MM.1S (cell line): ENCODE measurements at regions not wholly inside any gene's neighbourhood (a gene's known extent, or its start where the extent isn't known, plus 50 kb on each side); places are given as distances from the start of the nearest gene placed in this dataset.

Source experiments
- DNase-seq: peaks from one replicate; pipeline ENCODE4 v3.0.0-alpha.2; 2015
- H2AFZ ChIP-seq: fragments of 300-600 bp; sonication (generic); 2 replicates; pipeline ENCODE4 v1.6.0; 2016; ENCODE audit warnings: antibody characterized with exemption, low read length
- H3F3A ChIP-seq: fragments of 300-600 bp; sonication (generic); 2 replicates; pipeline ENCODE4 v1.6.1; 2016; ENCODE audit warnings: mild to moderate bottlenecking, antibody characterized with exemption, low read length, moderate library complexity, mixed read lengths; ENCODE audit not compliant: insufficient read depth
- H3K27ac ChIP-seq: fragments of 300-600 bp; sonication (generic); 2 replicates; pipeline ENCODE4 v1.5.1; 2016; ENCODE audit warnings: mild to moderate bottlenecking, low read length
- H3K27me3 ChIP-seq: fragments of 300-600 bp; sonication (generic); replicated peaks from 2 replicates; pipeline ENCODE4 v1.6.0; 2016; ENCODE audit warnings: low read length; ENCODE audit not compliant: insufficient read depth
- H3K36me3 ChIP-seq: fragments of 300-600 bp; sonication (generic); replicated peaks from 2 replicates; pipeline ENCODE4 v1.6.1; 2016; ENCODE audit warnings: mild to moderate bottlenecking, low read length, mixed read lengths; ENCODE audit not compliant: insufficient read depth
- H3K4me1 ChIP-seq: fragments of 300-600 bp; sonication (generic); 2 replicates; pipeline ENCODE4 v1.6.1; 2016; ENCODE audit warnings: low read length, mixed read lengths
- H3K4me2 ChIP-seq: fragments of 300-600 bp; sonication (generic); 2 replicates; pipeline ENCODE4 v1.6.0; 2016; ENCODE audit warnings: low read depth, low read length
- H3K4me3 ChIP-seq: fragments of 300-600 bp; sonication (generic); 2 replicates; pipeline ENCODE4 v1.5.1; 2016; ENCODE audit warnings: low read length, mixed read lengths
- H3K79me2 ChIP-seq: fragments of 300-600 bp; sonication (generic); 2 replicates; pipeline ENCODE4 v1.6.1; 2016; ENCODE audit warnings: mixed run types, low read length, mixed read lengths
- H3K9ac ChIP-seq: fragments of 300-600 bp; sonication (generic); 2 replicates; pipeline ENCODE4 v1.6.1; 2016; ENCODE audit warnings: low read length, mixed read lengths
- H3K9me2 ChIP-seq: fragments of 300-600 bp; sonication (generic); replicated peaks from 2 replicates; pipeline ENCODE4 v1.6.1; 2016; ENCODE audit warnings: mild to moderate bottlenecking, low read length, mixed read lengths; ENCODE audit not compliant: insufficient read depth
- H3K9me3 ChIP-seq: fragments of 300-600 bp; sonication (generic); replicated peaks from 2 replicates; pipeline ENCODE4 v1.6.1; 2016; ENCODE audit warnings: mild to moderate bottlenecking, low read length, mixed read lengths; ENCODE audit not compliant: insufficient read depth
- H4K20me1 ChIP-seq: fragments of 300-600 bp; sonication (generic); 2 replicates; pipeline ENCODE4 v1.6.1; 2016; ENCODE audit warnings: mild to moderate bottlenecking, low read length, moderate library complexity, mixed read lengths; ENCODE audit not compliant: insufficient read depth
- EZH2 ChIP-seq: fragments of 300-600 bp; sonication (generic); optimal IDR thresholded peaks from 2 replicates; pipeline ENCODE3; 2017; ENCODE audit warnings: low read depth, mild to moderate bottlenecking, antibody characterized with exemption, low read length, mixed read lengths
- EZH2phosphoT487 ChIP-seq: fragments of 300-600 bp; sonication (generic); IDR thresholded peaks from 2 replicates; pipeline ENCODE4 v1.6.1; 2018; ENCODE audit warnings: antibody characterized with exemption, low read length
- TF ChIP-seq, protein P1 (sequence below): fragments of 300-600 bp; sonication (generic); IDR thresholded peaks from 2 replicates; pipeline ENCODE4 v1.5.1; 2016; ENCODE audit warnings: antibody characterized with exemption, low read length, mixed read lengths

DNA sequence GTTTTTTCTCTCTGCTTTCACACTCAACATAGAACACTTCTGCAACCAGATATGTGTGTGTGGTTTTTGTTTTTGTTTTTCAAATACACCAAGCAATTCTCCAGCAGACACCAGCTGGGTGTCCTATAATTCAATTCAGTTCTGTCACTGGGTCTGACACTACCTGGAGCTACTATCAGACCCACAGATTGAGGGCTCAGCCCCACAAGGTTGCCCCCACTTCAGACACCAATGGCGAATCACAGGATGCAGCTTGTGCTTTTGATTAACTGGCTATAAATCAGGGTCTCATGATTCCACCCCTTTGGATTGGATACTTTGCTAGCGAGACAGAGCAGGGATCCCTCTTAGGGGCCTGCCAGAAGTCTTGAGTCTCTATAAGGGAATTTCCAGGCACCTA lies 462.2 kb upstream of the NRP1 start:
- no peaks in the 10 kb centered on the region for H3K9me2 ChIP-seq
- H3K4me2 ChIP-seq = no peak overlapping the region
- TF ChIP-seq, protein P1, sequence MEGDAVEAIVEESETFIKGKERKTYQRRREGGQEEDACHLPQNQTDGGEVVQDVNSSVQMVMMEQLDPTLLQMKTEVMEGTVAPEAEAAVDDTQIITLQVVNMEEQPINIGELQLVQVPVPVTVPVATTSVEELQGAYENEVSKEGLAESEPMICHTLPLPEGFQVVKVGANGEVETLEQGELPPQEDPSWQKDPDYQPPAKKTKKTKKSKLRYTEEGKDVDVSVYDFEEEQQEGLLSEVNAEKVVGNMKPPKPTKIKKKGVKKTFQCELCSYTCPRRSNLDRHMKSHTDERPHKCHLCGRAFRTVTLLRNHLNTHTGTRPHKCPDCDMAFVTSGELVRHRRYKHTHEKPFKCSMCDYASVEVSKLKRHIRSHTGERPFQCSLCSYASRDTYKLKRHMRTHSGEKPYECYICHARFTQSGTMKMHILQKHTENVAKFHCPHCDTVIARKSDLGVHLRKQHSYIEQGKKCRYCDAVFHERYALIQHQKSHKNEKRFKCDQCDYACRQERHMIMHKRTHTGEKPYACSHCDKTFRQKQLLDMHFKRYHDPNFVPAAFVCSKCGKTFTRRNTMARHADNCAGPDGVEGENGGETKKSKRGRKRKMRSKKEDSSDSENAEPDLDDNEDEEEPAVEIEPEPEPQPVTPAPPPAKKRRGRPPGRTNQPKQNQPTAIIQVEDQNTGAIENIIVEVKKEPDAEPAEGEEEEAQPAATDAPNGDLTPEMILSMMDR = no peak
- no peak for TF ChIP-seq EZH2phosphoT487
- TF ChIP-seq EZH2 = no peak
- no peaks in the 10 kb centered on the region for H3K27me3 ChIP-seq
- no peak for DNase-seq
- no peak overlapping the region for H3K4me3 ChIP-seq
- no peaks in the 10 kb centered on the region for H3K36me3 ChIP-seq
- no peaks in the 10 kb centered on the region for H3K9me3 ChIP-seq
- no peaks in the 10 kb centered on the region for H3F3A ChIP-seq
- H3K4me1 ChIP-seq = no peaks in the 10 kb centered on the region
- H4K20me1 ChIP-seq = no peaks in the 10 kb centered on the region
- no peak overlapping the region for H3K27ac ChIP-seq
- no peak overlapping the region for H3K9ac ChIP-seq
- no peaks in the 10 kb centered on the region for H3K79me2 ChIP-seq
- no peak overlapping the region for H2AFZ ChIP-seq

DNA sequence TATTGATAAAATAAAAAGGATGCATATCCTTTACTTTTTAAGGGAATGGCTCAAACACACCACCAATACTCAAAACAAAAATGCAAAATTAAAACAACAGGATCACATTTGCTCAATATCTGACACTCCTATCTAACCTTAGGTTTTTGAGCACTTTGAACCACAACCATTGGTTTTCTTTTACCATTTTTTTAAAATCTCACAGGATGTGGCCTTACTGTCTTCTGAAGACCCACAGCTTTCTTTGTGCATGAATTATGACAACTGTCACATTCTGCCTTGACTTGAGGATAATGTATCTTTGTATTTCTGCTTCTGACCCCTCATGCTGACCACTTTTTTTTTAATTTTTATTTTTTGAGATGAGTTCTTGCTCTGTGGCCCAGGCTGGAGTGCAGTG lies 461.1 kb upstream of the NRP1 start:
- no peaks in the 10 kb centered on the region for H3K9me3 ChIP-seq

DNA sequence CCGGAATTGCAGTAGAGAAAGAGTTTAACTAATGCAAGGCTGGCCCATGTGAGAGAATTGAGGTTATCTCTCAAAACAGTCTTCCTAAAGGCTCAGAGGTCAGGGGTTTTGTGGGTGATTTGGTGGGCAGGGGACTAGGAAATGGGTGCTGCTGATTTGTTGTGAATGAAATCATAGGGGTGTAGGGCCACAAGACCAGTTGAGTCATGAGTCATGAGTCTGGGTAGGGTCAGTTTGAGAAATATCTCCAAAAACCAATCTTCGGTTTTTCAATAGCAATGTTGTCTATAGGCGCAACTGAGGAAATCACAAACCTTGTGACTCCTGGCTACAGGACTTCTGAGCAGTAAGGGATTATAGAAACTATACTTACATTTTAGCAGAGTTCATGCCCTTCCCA lies 460.0 kb upstream of the NRP1 start:
- H3F3A ChIP-seq = no peaks in the 10 kb centered on the region
- no peak for DNase-seq
- H3K9me3 ChIP-seq = no peaks in the 10 kb centered on the region
- no peak for TF ChIP-seq EZH2phosphoT487
- TF ChIP-seq, protein P1 = no peak
- no peak for TF ChIP-seq EZH2
- no peaks in the 10 kb centered on the region for H3K27me3 ChIP-seq
- H4K20me1 ChIP-seq = no peaks in the 10 kb centered on the region
- no peaks in the 10 kb centered on the region for H3K4me1 ChIP-seq
- no peak overlapping the region for H3K4me3 ChIP-seq
- no peak overlapping the region for H3K9ac ChIP-seq
- no peak overlapping the region for H2AFZ ChIP-seq
- H3K9me2 ChIP-seq = no peaks in the 10 kb centered on the region
- H3K4me2 ChIP-seq = no peak overlapping the region
- no peak overlapping the region for H3K27ac ChIP-seq
- H3K79me2 ChIP-seq = no peaks in the 10 kb centered on the region
- H3K36me3 ChIP-seq = no peaks in the 10 kb centered on the region

More for the DNA sequence above, 461.1 kb upstream of the NRP1 start:
- H3K27ac ChIP-seq = no peak overlapping the region
- TF ChIP-seq, protein P1 = no peak
- TF ChIP-seq EZH2 = no peak
- no peak for TF ChIP-seq EZH2phosphoT487
- H4K20me1 ChIP-seq = no peaks in the 10 kb centered on the region
- no peaks in the 10 kb centered on the region for H3K9me2 ChIP-seq
- H3K79me2 ChIP-seq = no peaks in the 10 kb centered on the region
- H3K4me3 ChIP-seq = no peak overlapping the region
- no peaks in the 10 kb centered on the region for H3K27me3 ChIP-seq
- no peak for DNase-seq
- no peaks in the 10 kb centered on the region for H3K4me1 ChIP-seq
- H2AFZ ChIP-seq = no peak overlapping the region
- no peak overlapping the region for H3K9ac ChIP-seq
- H3K4me2 ChIP-seq = no peak overlapping the region
- H3F3A ChIP-seq = no peaks in the 10 kb centered on the region
- no peaks in the 10 kb centered on the region for H3K36me3 ChIP-seq
